Left ventricle myocardium superior (tissue), 1 donor: ENCODE measurements at regions not wholly inside any gene's neighbourhood (a gene's known extent, or its start where the extent isn't known, plus 50 kb on each side); places are given as distances from the start of the nearest gene placed in this dataset.

Source experiments
- ATAC-seq: fragments of 200-7000 bp; cut with Tn5 transposase; one replicate; pipeline ENCODE4 v1.9.1; 2020; ENCODE audit warnings: mild to moderate bottlenecking, moderate library complexity
- DNase-seq: peaks from one replicate; pipeline ENCODE4 v3.0.0-alpha.2; 2020
- intact Hi-C: fragments of 100-400 bp; cut with micrococcal nuclease; formaldehyde crosslinking; loops from one replicate; pipeline ENCODE4 v1.11.0; 2022
- donor health status: DM: no; HTN: yes; CAD: no; lungs with severe emphysema.

GRCh38 chr4:144298519-144298918 lies 158.0 kb upstream of the GYPA start:
- intact Hi-C loops, result no loop called here
- ATAC-seq (no peak), DNase-seq (no peak)

- ATAC-seq (no peak), DNase-seq (no peak)
- intact Hi-C loops, result no loop called here
Measured at GRCh38 chr4:144300616-144301015, 160.1 kb upstream of the GYPA start.

- no peak for ATAC-seq
- no peak for DNase-seq
- intact Hi-C loops, result no loop called here
Measured at GRCh38 chr4:144302704-144303536, 162.4 kb upstream of the GYPA start.

DNA sequence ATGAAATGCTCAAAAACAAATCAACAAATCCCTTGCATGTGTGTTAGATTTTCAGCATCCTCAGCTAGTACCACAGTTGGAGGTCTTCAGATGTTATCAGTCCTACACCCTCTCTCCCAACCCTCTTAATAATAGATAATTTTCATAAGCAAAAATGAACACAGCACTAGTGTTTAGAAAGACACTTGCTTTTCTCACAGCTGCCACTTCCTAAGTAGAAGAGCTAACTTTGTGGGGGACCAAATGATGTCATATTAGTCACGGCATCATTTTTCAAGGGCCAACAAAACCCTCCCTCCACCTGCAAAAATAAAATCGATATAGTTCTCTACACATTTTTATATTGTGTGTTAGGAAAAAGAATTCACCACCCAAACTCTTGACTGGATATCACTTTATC lies 163.5 kb upstream of the GYPA start:
- no peak for DNase-seq
- no peak for ATAC-seq
- intact Hi-C loops, result no loop called here

GRCh38 chr4:144310535-144310934 lies 170.0 kb upstream of the GYPA start:
- no peak for DNase-seq
- intact Hi-C loops, result no loop called here
- no peak for ATAC-seq

DNA sequence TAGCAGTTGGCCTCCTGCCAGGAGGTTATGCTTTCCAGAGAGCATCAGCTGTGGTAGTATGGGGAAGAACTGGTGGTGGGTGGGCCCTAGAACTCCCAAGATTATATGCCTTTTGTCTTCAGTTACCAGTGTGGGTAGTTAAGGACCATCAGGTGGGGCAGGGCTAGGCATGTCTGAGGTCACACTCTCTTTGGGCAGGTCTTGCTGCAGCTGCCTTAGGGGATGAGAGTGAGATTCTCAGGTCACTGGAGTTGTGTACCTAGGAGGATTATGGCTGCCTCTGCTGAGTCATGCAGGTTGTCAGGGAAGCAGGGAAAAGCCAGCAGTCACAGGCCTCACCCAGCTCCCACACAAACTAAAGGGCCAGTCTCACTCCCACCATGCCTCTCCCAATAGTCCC lies 172.9 kb upstream of the GYPA start:
- intact Hi-C loops, result no loop called here
- DNase-seq (no peak), ATAC-seq (no peak)

- ATAC-seq (no peak), DNase-seq (no peak)
- intact Hi-C loops, result no loop called here
Measured at GRCh38 chr4:144316869-144317268, 176.4 kb upstream of the GYPA start.

DNA sequence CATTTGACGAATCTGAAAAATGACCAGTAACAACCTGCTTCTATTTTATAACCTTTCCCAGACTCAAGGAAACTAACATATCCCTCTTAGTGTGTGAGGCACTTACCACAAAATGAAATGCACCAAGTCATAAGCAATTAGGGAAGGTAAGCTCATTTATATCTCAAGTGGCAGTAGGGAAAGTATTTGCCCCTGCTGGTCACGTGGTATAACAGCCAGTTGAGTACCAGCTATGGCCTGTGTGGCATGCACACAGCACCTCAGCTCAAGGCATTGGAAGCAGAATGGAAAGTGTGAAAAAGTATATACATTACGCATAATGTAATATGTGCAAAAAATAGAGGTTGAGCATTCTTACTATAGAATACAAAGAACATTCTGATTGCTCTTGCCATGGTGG lies 178.3 kb upstream of the GYPA start:
- ATAC-seq (no peak), DNase-seq (no peak)
- intact Hi-C loops, result no loop called here

GRCh38 chr4:144336633-144337032 lies 196.1 kb upstream of the GYPA start:
- DNase-seq, result no peak
- intact Hi-C loops, result no loop called here
- no peak for ATAC-seq

- DNase-seq (no peak), ATAC-seq (no peak)
- intact Hi-C loops, result no loop called here
Measured at GRCh38 chr4:144338148-144338547, 197.6 kb upstream of the GYPA start.

DNA sequence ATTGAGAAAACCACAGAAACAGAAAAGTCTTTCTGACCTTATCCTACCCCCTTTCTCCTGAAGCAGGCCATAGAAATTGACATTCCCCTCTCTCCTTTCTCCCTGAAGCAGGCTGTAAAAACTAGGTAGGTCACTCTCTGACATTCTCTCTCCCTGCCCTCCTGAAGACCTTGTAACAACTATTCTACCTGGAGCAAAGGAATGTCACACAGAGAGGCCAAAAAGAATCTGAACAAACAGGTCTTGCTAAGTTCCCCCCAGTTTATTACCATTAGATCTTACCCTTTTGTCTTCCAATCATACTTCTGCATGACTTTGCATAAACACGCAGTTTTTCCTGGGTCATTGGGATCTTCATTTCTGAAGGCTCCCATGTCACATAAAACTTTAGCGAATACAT lies 198.3 kb upstream of the GYPA start:
- DNase-seq, result no peak
- ATAC-seq, result no peak
- intact Hi-C loops, result no loop called here

- no peak for DNase-seq
- intact Hi-C loops, result no loop called here
- no peak for ATAC-seq
Measured at GRCh38 chr4:144340931-144341330, 200.4 kb upstream of the GYPA start.

- intact Hi-C loops, result no loop called here
- no peak for ATAC-seq
- no peak for DNase-seq
Measured at GRCh38 chr4:144342949-144343760, 202.6 kb upstream of the GYPA start.

DNA sequence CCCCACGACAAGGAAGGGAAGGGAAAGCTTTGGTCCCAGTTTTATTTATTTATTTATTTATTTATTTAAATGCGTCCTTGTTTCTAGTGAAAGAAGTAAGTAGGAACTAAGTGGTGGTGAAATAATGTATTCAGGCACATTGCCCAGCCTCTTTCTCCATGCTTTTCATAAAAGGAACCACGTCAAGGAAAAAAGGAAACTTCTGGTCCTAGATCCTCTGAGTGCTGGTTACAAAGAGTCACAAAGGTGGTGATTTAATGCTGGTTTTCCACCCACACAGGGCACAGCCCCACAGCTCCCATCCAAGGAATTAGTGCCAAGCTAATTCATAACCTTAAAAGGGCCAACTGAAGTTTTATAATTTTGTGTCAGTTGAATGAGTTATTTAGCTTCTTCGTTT lies 206.6 kb upstream of the GYPA start:
- intact Hi-C loops, result no loop called here
- DNase-seq (no peak), ATAC-seq (no peak)

DNA sequence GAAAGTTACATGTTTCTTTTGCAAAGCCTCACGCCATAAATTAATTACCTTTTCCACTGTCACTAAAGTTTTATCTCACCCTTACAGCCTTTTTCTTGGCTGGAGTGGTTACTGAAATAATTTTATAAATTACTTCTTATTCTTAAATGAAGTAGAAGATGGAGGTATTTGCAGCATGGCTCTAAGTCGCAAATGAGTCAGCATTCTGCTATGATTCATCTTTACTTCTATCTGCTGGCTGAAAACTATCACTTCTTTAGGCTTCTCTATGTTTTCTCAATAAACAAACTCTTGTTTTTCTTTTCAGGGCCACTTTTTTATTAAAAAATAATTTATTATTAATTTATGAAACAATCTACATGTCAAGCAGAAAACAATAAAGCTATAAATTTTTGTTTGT lies 210.2 kb upstream of the GYPA start:
- DNase-seq (no peak), ATAC-seq (no peak)
- intact Hi-C loops, result no loop called here

DNA sequence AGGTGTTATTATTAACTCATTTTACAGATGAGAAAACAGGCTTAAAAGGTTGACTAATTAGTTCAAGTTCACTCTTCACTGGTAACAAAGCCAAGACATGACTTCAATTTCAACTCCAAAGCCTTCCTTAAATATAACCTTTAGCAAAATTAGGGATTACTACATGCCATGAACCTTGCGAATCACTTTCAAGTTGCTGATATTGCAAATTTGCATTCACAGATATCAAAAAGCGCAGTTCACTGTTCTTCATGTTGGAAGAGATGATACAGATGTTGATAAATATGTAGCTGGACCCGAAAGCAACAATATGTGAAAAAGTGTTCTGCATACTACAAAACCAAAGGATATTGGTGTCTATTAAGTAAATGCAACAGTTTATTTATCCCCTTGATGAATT lies 210.8 kb upstream of the GYPA start:
- ATAC-seq, result no peak
- intact Hi-C loops, result no loop called here
- no peak for DNase-seq

- no peak for ATAC-seq
- no peak for DNase-seq
- intact Hi-C loops, result no loop called here
Measured at GRCh38 chr4:144353292-144353691, 212.8 kb upstream of the GYPA start.

GRCh38 chr4:144355811-144356757 lies 215.6 kb upstream of the GYPA start:
- DNase-seq (no peak), ATAC-seq (no peak)
- intact Hi-C loops, result no loop called here

DNA sequence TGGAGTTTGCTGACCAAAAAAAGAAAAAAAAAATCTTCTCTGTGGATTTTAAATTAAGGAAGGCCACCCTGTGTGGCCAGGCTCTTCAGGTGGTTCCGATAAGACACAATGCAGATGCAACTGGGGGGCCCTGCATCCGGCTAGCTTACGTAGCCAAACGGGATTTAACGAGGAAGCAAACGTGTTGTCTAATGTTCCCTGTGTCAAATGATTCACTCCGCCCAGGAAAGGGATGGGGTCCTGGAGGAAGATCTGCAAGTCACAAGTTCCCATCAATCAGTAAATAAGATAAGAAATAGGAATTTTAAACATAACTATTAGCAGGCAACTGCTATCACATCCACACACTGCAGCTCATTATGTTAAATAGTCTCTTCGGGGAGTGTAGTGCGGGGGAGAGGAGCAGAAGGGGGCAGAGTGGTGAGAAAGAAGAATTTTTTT lies 216.4 kb upstream of the GYPA start:
- ATAC-seq (no peak), DNase-seq (no peak)
- intact Hi-C loops, result no loop called here

GRCh38 chr4:144357975-144358374 lies 217.5 kb upstream of the GYPA start:
- ATAC-seq, result no peak
- intact Hi-C loops, result no loop called here

More at GRCh38 chr4:144357975-144358374, 217.5 kb upstream of the GYPA start:
- no peak for DNase-seq
